ENCODE measurements at regions not wholly inside any gene's neighbourhood (a gene's known extent, or its start where the extent isn't known, plus 50 kb on each side); places are given as distances from the start of the nearest gene placed in this dataset.

- TF ChIP-seq SPI1 (IDR thresholded peaks at IDR 0.05; ENCODE audit: low read depth, low read length) = no peak
- TF ChIP-seq PAX5 (IDR thresholded peaks at IDR 0.05; ENCODE audit: insufficient read depth, low read length, severe bottlenecking) = no peak
- TF ChIP-seq POLR2A (IDR thresholded peaks at IDR 0.05; ENCODE audit: low read depth, low read length) = no peak
- TF ChIP-seq TAF1 (IDR thresholded peaks at IDR 0.05; ENCODE audit: low read depth, low read length) = no peak
- TF ChIP-seq POLR2AphosphoS5 (IDR thresholded peaks at IDR 0.05; ENCODE audit: low read depth, low read length) = no peak
- no peak for TF ChIP-seq POU2F2 (IDR thresholded peaks at IDR 0.05; ENCODE audit: low read depth, low read length)
These were observed 239.0 kb upstream of the RNF32 start for GRCh38 chr7:156401617-156402016.
